ENCODE measurements at regions not wholly inside any gene's neighbourhood (a gene's known extent, or its start where the extent isn't known, plus 50 kb on each side); places are given as distances from the start of the nearest gene placed in this dataset.

- H3K4me3 ChIP-seq (ENCODE audit: low read depth, low read length): no peak overlapping the region
- no peak overlapping the region for H3K9ac ChIP-seq
- no peak overlapping the region for H2AFZ ChIP-seq
- H3K4me1 ChIP-seq: no peaks in the 10 kb centered on the region
- no peak for TF ChIP-seq CTCF (IDR thresholded peaks at IDR 0.05)
- H3K79me2 ChIP-seq: no peaks in the 10 kb centered on the region
- H3K9me3 ChIP-seq (ENCODE audit: control insufficient read depth, low read length): no peaks in the 10 kb centered on the region
- H3K36me3 ChIP-seq (ENCODE audit: control insufficient read depth, insufficient read depth, low read length): no peaks in the 10 kb centered on the region
- H3K27ac ChIP-seq: no peak overlapping the region
- no peak overlapping the region for H3K4me2 ChIP-seq (ENCODE audit: low read length)
- no peaks in the 10 kb centered on the region for H3K27me3 ChIP-seq (ENCODE audit: control insufficient read depth, insufficient read depth, low read length)
Observed at GRCh38 chr3:23094890-23095462, 108.2 kb upstream of the UBE2E2 start.

DNA sequence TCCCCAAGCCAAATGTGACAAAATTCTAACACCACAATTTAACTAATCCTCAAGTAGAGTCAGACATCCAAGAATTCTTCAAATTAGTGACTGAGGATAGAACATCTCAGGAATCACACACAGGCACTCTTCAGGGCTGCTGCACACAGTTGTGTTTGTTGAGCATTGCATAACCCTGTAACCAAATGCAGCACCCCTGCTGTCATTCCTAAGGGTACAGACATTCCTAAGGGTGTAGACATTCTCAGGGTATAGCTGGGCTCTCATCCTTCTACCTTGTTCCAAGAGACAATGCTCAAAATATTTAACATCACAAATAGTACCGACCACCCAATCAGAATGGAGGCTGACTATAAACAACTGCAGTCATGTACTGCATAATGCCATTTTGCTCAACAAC, 107.1 kb upstream of the UBE2E2 start:
- TF ChIP-seq CTCF (IDR thresholded peaks at IDR 0.05): no peak
- H3K4me3 ChIP-seq (ENCODE audit: low read depth, low read length): no peak overlapping the region
- no peaks in the 10 kb centered on the region for H3K9me3 ChIP-seq (ENCODE audit: control insufficient read depth, low read length)
- no peaks in the 10 kb centered on the region for H3K36me3 ChIP-seq (ENCODE audit: control insufficient read depth, insufficient read depth, low read length)
- no peak overlapping the region for H3K27ac ChIP-seq
- H3K4me2 ChIP-seq (ENCODE audit: low read length): no peak overlapping the region
- no peak overlapping the region for H3K9ac ChIP-seq
- no peaks in the 10 kb centered on the region for H3K27me3 ChIP-seq (ENCODE audit: control insufficient read depth, insufficient read depth, low read length)
- no peak overlapping the region for H2AFZ ChIP-seq
- H3K4me1 ChIP-seq: no peaks in the 10 kb centered on the region
- no peaks in the 10 kb centered on the region for H3K79me2 ChIP-seq

DNA sequence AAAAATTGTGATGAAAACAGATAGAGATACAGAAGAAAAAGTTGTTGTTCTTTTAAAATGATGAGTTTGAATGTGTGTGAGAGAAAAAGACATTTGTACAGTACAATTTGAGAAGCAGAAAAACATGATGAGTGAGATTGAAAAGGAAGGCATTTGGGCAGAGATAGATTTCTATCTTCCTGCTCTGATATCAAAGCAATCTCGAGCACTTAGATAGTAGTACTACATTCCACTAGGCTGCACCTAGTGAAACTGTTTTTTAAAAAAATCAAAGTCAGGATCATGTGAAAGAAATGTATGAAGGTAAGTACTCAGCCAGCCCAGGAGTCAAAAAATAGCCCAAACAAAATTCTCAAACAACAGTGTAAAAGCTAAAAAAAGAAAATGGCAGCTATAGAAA, 104.1 kb upstream of the UBE2E2 start:
- H3K4me2 ChIP-seq (ENCODE audit: low read length): no peak overlapping the region
- no peaks in the 10 kb centered on the region for H3K79me2 ChIP-seq
- no peaks in the 10 kb centered on the region for H3K9me3 ChIP-seq (ENCODE audit: control insufficient read depth, low read length)
- no peak overlapping the region for H2AFZ ChIP-seq
- no peaks in the 10 kb centered on the region for H3K36me3 ChIP-seq (ENCODE audit: control insufficient read depth, insufficient read depth, low read length)
- no peak overlapping the region for H3K27ac ChIP-seq
- no peak for TF ChIP-seq CTCF (IDR thresholded peaks at IDR 0.05)
- no peaks in the 10 kb centered on the region for H3K4me1 ChIP-seq
- no peak overlapping the region for H3K4me3 ChIP-seq (ENCODE audit: low read depth, low read length)
- no peak overlapping the region for H3K9ac ChIP-seq
- no peaks in the 10 kb centered on the region for H3K27me3 ChIP-seq (ENCODE audit: control insufficient read depth, insufficient read depth, low read length)

DNA sequence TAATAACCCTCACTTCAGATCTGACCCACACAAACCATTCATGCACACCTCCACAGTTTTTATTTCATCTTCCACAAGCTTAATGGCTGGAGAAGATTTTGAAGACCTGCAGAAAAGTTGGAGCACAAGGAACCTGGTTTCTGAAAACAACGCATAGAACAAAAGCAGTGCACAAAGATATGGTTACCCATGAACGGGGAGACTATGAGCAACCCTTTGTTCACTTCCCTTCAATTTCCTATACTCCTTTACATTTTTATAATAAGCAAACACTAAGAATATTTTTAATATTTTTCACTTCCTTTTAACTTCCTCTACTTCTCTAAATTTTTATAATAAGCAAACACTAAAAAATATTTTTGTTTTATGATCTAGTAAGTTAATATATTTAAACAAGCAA, 103.5 kb upstream of the UBE2E2 start:
- Histone ChIP-seq H3K4me1 (no peaks in the 10 kb centered on the region), H3K27ac (no peak overlapping the region), H3K27me3 (ENCODE audit: control insufficient read depth, insufficient read depth, low read length) (no peaks in the 10 kb centered on the region), H3K9me3 (ENCODE audit: control insufficient read depth, low read length) (no peaks in the 10 kb centered on the region), H3K4me2 (ENCODE audit: low read length) (no peak overlapping the region), H3K4me3 (ENCODE audit: low read depth, low read length) (no peak overlapping the region), H3K36me3 (ENCODE audit: control insufficient read depth, insufficient read depth, low read length) (no peaks in the 10 kb centered on the region), H3K79me2 (no peaks in the 10 kb centered on the region), H2AFZ (no peak overlapping the region), H3K9ac (no peak overlapping the region)
- no peak for TF ChIP-seq CTCF (IDR thresholded peaks at IDR 0.05)

DNA sequence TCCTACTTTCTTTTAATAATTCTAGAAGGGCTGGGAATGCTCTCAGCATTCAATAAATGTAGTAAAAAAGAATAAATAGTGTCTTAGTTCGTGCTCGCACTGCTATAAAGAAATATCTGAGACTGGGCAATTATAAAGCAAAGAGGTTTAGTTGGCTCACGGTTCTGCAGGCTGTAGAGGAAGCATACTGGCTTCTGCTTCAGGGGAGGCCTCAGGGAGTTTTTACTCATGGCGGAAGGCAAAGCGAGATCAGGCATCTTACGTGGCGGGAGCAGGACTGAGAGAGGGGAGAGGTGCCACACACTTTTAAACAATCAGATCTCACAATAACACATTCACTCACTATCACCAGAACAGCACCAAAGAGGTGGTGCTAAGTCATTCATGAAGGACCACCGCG, 103.0 kb upstream of the UBE2E2 start:
- no peak for TF ChIP-seq CTCF (IDR thresholded peaks at IDR 0.05)
- Histone ChIP-seq H3K4me2 (ENCODE audit: low read length) (no peak overlapping the region), H3K4me3 (ENCODE audit: low read depth, low read length) (no peak overlapping the region), H3K36me3 (ENCODE audit: control insufficient read depth, insufficient read depth, low read length) (no peaks in the 10 kb centered on the region), H3K79me2 (no peaks in the 10 kb centered on the region), H3K9me3 (ENCODE audit: control insufficient read depth, low read length) (no peaks in the 10 kb centered on the region), H3K9ac (no peak overlapping the region), H3K27me3 (ENCODE audit: control insufficient read depth, insufficient read depth, low read length) (no peaks in the 10 kb centered on the region), H3K4me1 (no peaks in the 10 kb centered on the region), H2AFZ (no peak overlapping the region), H3K27ac (no peak overlapping the region)

All from parathyroid adenoma (tissue), 2 donors.